GM18909 (cell line): ENCODE measurements at regions not wholly inside any gene's neighbourhood (a gene's known extent, or its start where the extent isn't known, plus 50 kb on each side); places are given as distances from the start of the nearest gene placed in this dataset.
"Not testable (repeated sequence)": the region's sequence is repeated elsewhere in the genome, so short reads cannot be mapped to it uniquely, and the experiment has no call there.

Experiments used
- ATAC-seq: cut with Tn5 transposase; IDR thresholded peaks from one replicate; pipeline ENCODE4 v1.9.1; 2021; ENCODE audit warnings: mild to moderate bottlenecking; ENCODE audit not compliant: unreplicated experiment, poor library complexity

GRCh38 chr6:137706083-137706750, 160.8 kb upstream of the TNFAIP3 start:
- no peak for ATAC-seq

GRCh38 chr6:137707038-137707589, 159.9 kb upstream of the TNFAIP3 start:
- no peak for ATAC-seq

GRCh38 chr6:137707590-137708360, 159.3 kb upstream of the TNFAIP3 start:
- peak; percentile 78 for ATAC-seq

GRCh38 chr6:137708481-137708880, 158.6 kb upstream of the TNFAIP3 start:
- ATAC-seq: no peak

- ATAC-seq: no peak
These were observed 157.4 kb upstream of the TNFAIP3 start for GRCh38 chr6:137709424-137710236.

GRCh38 chr6:137711972-137712371, 155.1 kb upstream of the TNFAIP3 start:
- ATAC-seq: no peak

- ATAC-seq: no peak
These were observed 154.5 kb upstream of the TNFAIP3 start for GRCh38 chr6:137712587-137712986.

- ATAC-seq: no peak
These were observed 151.4 kb upstream of the TNFAIP3 start for GRCh38 chr6:137715589-137716045.

- ATAC-seq: no peak
These were observed 149.7 kb upstream of the TNFAIP3 start for GRCh38 chr6:137717074-137718073.

- not testable (repeated sequence) for ATAC-seq
These were observed 148.2 kb upstream of the TNFAIP3 start for GRCh38 chr6:137718903-137719302.

- ATAC-seq: no peak
These were observed 144.2 kb upstream of the TNFAIP3 start for GRCh38 chr6:137722749-137723272.

- ATAC-seq: no peak
These were observed 143.6 kb upstream of the TNFAIP3 start for GRCh38 chr6:137723273-137724017.

- no peak for ATAC-seq
These were observed 143.0 kb upstream of the TNFAIP3 start for GRCh38 chr6:137724018-137724403.

- ATAC-seq: no peak
These were observed 142.4 kb upstream of the TNFAIP3 start for GRCh38 chr6:137724495-137725211.

GRCh38 chr6:137725949-137726348, 141.1 kb upstream of the TNFAIP3 start:
- ATAC-seq: no peak

GRCh38 chr6:137726582-137726981, 140.5 kb upstream of the TNFAIP3 start:
- ATAC-seq: no peak

- ATAC-seq: no peak
These were observed 139.8 kb upstream of the TNFAIP3 start for GRCh38 chr6:137727216-137727765.
